HG03565 (cell line): ENCODE measurements at regions not wholly inside any gene's neighbourhood (a gene's known extent, or its start where the extent isn't known, plus 50 kb on each side); places are given as distances from the start of the nearest gene placed in this dataset.

Source experiments
- ATAC-seq: cut with Tn5 transposase; IDR thresholded peaks from one replicate; pipeline ENCODE4 v1.9.1; 2021; ENCODE audit warnings: mild to moderate bottlenecking, moderate library complexity; ENCODE audit not compliant: unreplicated experiment

DNA sequence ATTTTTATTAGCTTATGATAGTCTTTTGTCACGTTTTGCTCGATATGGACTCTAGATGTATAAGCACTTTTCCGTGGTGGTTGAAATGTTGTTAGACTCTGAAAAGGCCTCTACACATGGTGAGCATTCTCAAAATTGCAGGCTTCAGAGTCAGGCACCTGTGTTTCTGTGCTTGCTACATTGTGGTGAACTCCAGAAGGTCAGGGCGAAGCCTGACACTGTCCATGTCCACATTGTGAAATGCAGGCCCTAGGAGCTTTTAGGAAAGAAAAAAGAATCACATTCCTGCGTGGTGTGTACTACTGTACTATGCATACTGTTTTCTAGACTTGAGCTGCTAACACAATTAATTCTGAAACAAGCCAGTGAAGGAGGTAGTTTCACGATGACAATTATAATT, 86.3 kb downstream of the HS3ST1 start:
- no peak for ATAC-seq

DNA sequence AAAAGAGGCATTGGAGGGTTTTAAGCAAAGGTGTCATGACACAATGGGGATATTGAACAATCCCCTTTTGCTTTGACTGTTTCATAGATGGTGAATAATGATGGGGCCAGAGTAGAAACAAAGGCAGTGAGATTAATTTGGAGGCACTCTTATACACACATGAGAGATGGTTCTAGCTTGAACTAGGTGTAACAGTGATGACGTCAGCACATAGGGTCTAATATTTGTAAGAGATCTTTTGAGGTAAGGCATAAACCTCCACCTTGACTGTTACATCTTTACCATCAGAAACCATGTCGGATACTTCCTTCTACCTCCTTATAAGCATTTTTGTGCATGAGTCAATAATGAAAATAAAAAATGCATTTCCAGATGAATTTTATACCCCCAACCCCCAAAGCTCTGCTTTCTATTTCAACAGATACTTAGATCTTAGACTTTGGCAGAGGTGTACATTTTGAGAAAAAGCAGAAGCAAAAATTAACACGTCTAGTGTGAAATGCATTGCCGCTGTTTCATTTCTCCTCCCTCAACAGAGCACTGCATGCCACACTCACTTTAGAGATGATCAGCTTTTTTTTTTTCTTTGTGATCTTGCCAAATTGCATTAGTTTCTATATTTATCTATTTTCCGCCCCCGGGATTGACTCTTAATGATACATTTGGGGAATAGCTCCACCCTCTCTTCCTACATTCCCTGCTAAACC, 87.2 kb downstream of the HS3ST1 start:
- no peak for ATAC-seq

DNA sequence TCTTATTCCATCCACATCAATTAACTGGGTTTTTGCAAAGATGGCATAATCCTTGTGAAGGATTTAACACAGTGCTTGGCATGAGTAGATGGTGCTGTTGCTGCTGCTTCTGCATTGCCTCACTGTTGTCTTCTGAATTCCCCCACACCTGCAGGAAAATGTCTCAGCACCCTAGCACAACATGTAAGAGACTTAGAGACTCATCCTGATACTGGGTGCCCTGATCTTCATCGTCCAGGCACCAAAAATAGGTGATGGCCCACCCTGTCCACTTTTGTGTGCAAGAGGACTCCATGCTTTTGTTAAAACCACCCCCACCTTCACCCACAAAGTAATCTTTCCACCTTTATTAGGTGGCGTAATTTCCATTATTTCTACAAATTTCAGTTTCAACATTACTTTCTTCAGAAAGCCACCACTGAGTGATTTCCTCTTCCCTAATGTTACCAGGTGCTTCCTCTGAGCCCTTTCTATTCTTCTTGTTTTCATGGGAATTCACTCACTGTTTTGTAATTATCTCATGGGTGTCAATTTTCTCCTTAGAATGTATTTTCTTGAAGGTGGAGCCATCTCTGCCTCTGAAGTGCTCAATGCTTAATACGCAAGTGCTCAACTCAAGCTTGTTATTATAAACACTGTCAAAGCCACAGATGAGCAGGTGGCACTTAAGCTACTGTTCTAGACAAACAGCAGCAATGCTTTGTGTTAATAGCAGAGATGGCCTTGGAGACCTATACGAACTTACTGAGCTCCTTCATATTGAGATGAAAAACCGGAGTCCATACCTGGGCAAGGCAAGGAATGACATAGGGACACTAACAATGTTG, 89.5 kb downstream of the HS3ST1 start:
- ATAC-seq, result peak; percentile 31

DNA sequence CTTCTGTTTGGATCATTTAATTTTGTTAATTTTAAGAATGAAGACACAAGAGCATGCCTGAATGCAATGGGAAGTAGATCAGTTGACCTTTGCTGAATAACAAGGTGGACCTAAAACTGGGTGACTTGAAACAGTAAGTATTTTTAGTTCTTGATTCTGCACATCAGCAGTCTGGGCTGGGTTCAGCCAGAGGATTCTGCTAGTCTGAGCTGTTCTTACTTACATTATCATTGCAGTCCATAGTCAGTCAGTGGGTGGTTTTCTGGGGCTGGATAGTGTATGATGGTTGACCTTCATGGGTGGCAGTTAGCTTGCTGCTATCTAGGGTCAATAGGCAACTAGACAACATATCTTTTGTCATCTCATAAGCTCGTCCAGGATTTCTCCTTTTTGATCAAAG, 91.4 kb downstream of the HS3ST1 start:
- ATAC-seq, result no peak

DNA sequence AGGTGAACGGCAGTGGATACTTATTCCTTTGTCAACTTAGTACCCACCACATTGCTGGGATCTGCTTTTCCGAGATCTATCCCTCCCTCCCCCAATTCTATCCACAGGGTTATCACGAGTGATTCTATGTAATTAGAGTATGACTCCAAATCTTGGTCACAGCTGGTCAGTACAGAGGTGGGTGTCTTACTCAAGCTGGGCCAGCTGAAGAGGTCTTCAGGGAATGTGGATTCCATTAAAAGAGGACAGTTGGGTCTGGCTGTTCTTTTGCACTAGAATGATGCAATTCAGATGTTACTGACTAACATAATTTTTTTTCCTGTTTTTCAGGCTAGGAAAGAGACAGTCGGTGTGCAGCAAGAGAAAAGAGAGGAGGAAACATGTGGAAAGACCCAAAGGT, 92.3 kb downstream of the HS3ST1 start:
- no peak for ATAC-seq

DNA sequence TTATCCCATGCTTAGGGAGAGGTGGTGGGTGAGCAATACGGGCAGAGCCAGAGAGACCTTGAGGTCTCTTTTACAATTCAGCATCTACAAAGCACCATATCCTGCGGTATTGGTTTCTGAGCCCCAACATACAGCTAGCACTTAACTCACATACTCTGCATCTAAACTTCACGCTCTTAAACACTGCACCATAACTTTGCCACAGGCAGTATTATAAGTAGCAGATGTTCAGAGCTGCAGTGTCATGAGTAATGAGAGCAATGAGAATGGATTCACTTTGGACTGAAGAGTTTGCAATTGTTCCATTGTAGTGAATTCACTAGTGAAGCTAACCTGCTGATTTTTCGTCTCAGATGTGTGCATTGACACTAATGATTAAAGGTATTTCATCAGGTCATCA, 93.8 kb downstream of the HS3ST1 start:
- no peak for ATAC-seq

DNA sequence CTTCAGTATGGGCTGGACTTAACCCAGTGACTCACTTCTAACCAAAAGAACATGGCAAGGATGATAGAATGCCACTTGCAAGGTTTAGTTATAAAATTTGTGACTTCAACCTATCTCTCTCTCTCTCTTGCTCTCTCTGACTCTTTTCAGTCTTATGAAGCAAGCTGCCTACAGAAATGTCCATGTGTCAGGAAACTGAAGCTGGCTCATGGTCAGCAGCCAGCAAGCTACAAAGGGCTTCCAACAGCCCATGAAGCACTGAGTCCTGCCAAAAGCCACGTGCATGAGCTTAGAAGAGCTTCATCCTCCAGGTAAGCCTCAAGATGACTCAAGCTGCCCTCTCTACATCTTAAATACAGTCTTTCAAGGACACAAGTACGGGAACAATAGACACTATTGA, 100.3 kb downstream of the HS3ST1 start:
- no peak for ATAC-seq

DNA sequence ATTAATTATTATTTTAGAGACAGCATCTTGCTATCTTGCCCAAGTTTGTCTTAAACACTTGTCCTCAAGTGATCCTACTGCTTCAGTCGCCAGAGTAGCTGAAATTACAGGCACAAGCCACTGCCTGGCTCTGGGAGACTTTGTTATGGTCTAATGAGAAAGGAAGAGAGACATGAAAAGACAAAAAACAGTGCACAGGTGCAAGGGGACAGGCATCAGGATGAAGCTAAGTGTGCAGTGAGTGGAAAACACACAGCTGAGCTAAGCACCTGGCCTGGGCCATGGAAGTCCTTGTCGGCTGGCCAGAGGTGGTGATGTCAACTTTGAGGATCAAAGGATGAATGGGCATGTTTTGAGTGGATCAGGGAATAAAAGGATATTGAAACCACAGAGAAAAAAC, 102.7 kb downstream of the HS3ST1 start:
- ATAC-seq, result no peak

DNA sequence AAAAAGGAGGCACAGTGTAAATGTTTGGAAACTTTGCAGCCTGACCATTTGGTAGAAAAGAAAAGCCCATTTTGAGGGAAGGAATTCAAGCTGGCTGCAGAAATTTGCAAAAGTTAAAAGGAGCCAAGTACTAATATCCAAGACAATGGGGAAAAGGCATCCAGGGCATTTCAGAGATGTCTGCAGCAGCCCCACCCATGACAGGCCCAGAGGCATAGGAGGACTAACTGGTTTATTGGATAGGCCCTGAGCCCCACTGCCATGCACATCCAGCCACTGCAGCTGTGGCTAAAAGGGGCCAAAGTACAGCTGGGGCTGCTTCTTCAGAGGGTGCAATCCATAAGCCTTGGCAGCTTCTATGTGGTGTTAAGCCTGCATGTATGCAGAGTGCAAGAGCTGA, 104.9 kb downstream of the HS3ST1 start:
- ATAC-seq, result no peak

DNA sequence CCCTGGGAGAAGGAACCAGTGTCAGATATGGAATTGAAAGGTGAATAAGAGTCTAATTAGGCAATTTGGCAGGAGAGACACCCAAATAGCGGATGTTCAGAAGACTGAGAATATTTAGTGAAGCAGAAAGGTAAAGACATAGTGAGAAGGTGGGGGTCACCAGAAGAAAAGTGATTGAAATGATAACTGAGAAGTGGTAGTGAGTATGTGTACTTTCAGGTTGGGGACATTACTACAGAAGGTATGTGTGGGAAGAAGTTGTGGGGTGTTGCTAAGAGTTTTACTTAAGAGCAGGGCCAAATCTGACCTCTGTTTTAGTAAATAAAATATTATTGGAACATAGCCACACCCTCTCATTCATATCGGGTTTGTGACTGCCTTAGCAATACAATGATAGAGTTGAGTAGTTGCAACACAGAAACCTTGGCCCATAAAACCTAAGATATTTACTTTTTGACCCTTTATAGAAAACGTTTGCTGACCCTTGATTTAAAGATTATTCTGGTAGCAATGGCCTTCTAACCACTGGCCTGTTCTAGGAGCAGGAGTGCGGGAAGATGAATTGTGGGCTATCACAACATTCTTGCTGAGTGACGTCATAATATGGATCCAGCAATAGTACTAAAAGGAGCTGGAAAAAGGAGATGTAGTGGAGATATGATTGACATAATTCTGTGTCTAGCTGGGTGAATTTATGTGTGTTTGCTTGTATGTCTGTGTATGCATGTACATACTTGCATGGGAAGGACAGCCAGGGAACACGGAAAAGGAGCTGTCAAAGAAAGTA, 115.3 kb downstream of the HS3ST1 start:
- ATAC-seq, result no peak

DNA sequence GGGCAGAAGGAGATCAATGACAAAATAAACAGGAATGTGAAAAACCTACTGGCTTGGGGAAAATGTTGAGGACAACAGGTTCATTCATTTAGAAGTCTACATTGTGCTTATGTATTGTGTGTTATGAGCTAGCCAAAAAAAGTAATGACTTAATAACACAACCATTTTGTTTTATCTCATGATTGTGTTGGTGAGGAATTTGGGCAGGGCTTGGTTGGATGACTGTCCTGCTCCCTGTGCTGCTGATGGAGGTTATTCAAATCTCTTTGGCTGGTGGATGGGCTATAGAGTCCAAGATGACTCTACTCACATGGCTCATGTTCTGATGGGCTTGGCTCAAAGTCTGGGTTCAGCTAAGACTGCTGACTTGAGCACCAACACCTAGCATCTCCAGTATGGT, 116.3 kb downstream of the HS3ST1 start:
- no peak for ATAC-seq

DNA sequence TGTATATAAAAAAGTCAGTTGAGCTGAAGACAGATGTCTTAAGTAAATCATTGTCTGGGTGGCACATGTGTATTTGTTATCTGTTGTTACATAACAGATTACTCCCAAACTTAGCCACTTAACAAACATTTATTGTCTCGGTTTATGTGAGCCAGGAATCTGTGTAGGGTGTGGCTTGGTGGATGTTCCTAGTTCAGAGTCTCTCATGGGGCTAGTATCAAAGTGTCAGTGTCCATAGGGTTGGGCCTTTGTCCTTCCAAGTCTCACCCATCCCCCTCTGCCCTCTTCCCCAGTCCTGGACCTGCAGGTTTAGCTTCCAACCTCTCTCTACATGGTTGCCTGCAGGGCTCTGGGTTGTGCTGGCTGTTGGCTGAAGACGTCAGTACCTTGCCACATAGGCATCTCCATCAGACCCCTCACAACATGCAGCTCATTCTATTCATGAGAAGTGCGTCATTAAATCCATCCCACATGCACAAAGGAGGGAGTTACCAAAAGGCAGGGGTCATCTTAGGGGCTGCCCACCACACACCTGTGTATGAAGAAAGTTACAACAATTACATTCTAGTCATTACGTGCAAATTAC, 127.5 kb downstream of the HS3ST1 start:
- ATAC-seq, result no peak

DNA sequence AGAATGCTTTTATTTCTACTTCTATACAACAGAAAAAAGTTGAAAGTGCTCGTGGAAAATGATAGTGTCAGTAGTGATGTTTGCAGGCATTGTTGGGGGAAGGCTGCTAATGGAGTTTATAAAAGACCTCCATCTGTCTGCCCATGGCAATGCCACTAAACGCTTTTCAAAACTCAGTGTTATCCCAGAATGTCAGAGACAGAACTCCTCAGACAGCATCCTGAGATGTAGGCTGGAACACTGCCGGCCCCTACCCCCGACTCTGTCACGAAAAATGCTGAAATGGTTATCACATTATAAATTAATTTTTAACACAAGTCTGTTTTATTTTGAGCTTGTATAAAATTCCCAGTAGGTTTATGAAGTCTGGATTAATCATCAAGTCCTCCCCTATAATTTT, 128.9 kb downstream of the HS3ST1 start:
- ATAC-seq, result no peak

DNA sequence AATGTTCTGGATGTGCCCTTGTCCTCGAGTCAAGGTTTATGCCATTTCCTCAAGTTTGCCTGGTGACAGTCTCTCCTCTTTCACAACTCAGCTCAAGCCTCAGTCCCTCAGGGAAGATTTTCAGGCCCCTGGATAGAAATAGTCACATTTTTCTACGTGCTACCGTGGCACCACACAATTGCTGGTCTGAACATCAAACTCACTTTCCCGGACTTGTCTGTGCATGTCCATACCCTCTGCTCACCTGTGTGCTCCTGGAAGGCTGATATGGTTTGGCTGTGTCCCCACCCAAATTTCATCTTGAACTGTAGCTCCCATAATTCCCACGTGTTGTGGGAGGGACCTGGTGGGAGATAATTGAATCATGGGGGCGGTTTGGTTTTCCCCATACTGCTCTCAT, 129.7 kb downstream of the HS3ST1 start:
- ATAC-seq, result no peak

DNA sequence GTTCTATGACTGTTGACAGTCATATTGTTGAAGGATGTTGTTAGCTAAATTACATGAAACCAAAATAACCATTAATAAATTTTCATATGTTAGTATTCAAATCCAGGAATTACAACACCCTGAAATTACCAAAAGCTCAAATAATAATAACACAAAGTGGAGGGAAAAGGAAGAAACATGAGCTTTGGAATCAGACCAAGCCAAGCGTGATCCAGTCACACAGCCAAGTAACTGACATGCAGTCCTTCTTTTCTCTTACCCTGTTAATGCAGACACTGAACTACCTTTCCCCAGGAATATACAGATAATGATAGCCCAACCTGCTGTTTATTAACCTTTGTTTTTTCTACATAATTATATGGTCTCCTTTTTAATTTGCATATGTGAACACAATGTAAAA, 130.2 kb downstream of the HS3ST1 start:
- ATAC-seq, result no peak

DNA sequence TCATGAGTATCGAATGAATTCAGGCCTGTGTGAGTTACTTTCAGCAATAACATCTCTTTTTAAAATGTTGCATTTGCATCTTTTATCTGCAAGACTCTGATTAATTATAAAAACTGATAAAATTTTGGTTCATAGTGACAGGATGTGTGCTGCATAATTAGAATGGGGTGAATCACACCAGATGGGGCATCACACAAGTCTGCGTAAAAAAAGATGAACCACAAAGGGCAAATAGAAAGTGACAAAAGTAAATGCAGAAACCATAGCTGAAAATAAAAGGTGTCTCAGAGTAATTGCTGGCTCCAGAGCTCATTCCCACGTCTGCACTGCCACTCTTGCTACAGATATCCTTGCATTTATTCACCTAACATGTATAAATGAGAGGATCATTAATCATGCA, 131.1 kb downstream of the HS3ST1 start:
- ATAC-seq, result no peak

DNA sequence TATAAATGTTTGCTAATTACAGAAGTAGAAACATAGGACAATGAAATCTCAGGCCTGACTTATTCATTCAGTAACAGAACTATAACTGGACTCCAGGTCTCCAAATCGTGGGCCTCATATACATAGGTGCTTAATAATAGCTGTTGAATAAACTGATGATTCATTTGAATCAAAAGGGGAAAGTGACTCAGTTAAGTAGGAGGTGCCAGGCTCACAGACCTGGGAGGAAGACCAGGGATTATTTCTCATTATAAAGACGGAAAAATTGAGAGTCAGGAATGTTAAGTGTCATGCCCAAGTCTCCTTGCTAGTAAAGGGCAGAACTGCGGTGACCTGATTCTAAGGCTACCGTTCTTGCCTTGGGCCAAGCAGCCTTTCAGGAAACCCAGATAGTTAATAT, 131.5 kb downstream of the HS3ST1 start:
- ATAC-seq, result no peak

DNA sequence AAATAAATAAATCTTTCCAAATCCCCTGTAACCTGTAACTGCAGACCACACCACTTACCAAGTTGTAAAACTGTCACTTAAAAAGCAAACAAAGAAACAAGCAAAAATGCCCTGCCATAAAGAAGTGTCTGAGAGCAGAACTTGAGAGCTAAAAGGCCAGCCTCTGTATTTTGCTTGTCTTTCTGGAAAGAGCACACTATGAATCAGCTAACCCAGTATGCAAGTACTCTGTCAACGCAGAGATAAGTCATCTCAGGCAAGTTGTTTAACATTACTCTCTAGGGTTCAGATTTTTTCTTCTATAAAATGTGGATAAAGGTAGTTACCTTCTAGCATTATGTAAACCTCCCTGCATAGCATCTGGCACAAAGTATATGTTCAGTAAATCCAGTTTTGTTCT, 134.8 kb downstream of the HS3ST1 start:
- no peak for ATAC-seq

DNA sequence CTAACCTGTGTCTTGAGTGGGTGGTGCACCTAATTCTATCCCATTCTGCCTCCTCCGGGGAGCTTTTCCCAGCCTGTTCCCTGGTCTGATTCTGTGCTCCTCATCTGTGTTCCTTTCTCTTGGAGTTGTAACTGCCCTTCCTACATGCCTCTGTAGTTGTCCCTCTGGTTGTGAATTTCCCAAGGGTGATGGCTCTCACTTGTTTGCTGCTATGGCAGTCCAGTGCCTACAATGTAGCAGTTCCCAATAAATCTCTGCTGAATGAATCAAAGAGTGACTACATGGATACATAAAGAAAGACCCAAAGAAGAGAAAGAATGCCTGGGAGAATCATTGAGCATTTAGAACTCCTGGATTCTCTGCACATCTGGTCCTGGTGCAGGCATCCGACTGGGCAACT, 141.6 kb downstream of the HS3ST1 start:
- ATAC-seq, result no peak

DNA sequence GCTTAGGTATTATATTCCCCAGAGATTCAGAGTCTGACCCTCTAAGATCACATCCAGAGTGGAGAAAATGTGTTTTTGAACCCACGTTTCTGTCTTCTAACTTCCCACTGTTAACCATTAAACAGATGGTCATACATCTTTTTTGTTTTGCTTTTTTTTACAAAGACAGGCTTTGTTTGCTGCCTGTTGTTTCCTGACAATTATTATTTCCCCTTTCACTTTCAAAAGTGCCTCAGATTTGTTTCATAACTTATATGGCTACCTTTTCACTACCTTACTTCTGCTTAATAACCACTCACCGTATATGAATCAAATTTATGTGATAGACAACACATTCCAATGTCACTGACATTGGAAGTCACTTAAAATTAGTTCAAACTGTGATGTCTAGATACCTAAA, 142.2 kb downstream of the HS3ST1 start:
- peak; percentile 71 for ATAC-seq

DNA sequence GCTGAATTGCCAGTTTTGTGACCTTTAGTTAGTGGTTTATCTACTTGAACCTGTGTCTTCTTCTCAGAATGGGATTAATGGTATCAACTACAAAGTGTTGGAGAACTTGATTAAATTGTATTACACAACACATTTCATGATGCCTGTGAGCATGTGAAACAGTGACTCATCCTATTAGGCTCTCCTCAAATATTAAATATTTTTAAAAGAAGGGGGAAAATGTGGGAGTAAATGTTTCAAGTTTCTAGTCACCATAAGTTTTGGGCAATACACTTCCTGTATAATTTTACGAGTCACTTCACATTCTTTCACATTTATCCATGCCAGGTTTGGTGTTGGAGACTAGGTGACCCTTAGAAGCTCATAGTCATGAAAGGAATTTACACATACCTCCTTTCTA, 147.0 kb downstream of the HS3ST1 start:
- no peak for ATAC-seq
